ENCODE measurements at regions not wholly inside any gene's neighbourhood (a gene's known extent, or its start where the extent isn't known, plus 50 kb on each side); places are given as distances from the start of the nearest gene placed in this dataset.

DNA sequence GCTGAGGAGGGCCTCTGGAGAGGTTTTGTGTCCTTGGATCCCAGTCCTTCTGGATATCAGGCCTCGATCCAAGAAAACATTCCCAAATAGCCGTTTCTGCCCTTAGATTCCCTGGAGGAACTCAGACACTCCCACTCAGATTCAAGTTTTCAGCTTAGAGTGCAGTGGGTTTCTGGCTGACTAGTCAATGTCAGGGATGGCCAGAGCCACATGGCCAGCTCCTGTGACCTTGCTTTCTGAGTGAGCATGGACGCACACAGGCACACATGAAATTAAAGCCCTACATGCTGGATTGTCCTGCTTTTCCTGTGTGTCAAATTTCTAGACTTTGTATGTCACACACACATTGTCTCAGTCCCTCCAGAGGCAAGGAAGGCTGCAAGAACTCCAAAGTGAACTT lies 86.2 kb downstream of the TNFAIP2 start:
- Histone ChIP-seq H3K36me3 (ENCODE audit: insufficient read depth in 1 of 2, low read depth in 1 of 2) (peaks cover 0 to 6% of the 10 kb centered on the region in 2 donors), H3K4me3 (no peak overlapping the region), H3K27ac (peak overlapping the region; percentile 3), H3K27me3 (ENCODE audit: insufficient read depth in 3 of 3, low read length in 2 of 3) (peaks cover 0 to 3% (median 0%) of the 10 kb centered on the region in 3 donors), H3K9me3 (no peaks in the 10 kb centered on the region), H3K4me1 (peaks cover 9% of the 10 kb centered on the region)
- no peak for ATAC-seq
- intact Hi-C loops (cut with DNase I), result no loop called here
- 26 to 59% (median 39%) methylated on average over 3 of the region's 3 CpGs for WGBS, 3 donors
- DNase-seq, result no peak
- TF ChIP-seq, protein P1, sequence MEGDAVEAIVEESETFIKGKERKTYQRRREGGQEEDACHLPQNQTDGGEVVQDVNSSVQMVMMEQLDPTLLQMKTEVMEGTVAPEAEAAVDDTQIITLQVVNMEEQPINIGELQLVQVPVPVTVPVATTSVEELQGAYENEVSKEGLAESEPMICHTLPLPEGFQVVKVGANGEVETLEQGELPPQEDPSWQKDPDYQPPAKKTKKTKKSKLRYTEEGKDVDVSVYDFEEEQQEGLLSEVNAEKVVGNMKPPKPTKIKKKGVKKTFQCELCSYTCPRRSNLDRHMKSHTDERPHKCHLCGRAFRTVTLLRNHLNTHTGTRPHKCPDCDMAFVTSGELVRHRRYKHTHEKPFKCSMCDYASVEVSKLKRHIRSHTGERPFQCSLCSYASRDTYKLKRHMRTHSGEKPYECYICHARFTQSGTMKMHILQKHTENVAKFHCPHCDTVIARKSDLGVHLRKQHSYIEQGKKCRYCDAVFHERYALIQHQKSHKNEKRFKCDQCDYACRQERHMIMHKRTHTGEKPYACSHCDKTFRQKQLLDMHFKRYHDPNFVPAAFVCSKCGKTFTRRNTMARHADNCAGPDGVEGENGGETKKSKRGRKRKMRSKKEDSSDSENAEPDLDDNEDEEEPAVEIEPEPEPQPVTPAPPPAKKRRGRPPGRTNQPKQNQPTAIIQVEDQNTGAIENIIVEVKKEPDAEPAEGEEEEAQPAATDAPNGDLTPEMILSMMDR (IDR thresholded peaks at IDR 0.05), result no peak

DNA sequence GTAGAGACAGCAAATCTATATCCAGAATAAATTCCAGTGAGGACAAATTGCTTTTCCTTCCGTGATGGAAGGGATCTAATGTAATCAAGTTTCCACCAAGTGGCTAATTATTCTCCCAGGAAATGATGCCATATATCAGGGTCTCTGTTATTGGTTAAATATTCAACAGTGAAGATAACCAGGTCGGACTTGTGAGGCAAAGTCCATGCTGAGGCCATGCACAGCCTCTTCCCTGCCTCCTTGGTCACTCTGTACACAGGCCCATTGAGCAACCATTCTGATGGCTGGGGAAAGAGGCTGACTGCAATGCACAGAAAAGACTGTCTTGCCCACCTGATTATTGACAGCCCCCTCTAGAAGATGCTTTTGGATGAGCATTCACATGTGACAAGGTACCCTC lies 90.1 kb downstream of the TNFAIP2 start:
- H3K36me3 ChIP-seq (ENCODE audit: insufficient read depth in 1 of 2, low read depth in 1 of 2), result peaks cover 0 to 6% of the 10 kb centered on the region in 2 donors
- TF ChIP-seq, protein P1 (IDR thresholded peaks at IDR 0.05), result no peak

DNA sequence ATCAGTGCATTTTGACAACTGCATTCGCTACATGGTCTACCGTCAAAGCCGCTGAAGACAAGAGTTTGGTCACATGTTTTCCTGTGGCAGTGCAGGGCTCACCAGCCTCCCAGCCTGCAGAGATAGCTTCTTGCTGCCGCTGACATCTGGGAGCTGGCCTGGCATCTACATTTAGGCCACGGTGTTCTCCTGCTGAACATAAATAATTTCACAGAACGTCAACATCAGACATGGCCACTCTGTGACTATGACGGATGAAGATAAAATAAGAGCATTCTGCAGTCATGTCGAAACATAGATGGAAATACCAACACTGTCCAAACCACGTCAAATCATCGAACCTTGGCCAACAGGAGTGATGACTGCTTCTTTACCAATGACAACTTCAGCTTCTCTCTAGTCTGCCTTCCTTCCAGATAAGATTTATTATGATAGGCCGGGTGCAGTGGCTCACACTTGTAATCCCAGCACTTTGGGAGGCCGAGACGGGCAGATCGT lies 91.2 kb downstream of the TNFAIP2 start:
- DNase-seq (no peak), ATAC-seq (peak; percentile 17 to 59 (median 39))
- Histone ChIP-seq H3K27ac (no peak overlapping the region), H3K36me3 (ENCODE audit: insufficient read depth in 1 of 2, low read depth in 1 of 2) (peaks cover 0 to 6% of the 10 kb centered on the region in 2 donors), H3K4me1 (no peaks in the 10 kb centered on the region), H3K9me3 (peaks cover 5% of the 10 kb centered on the region), H3K27me3 (ENCODE audit: insufficient read depth in 3 of 3, low read length in 2 of 3) (no peaks in the 10 kb centered on the region), H3K4me3 (no peak overlapping the region)
- intact Hi-C loops (cut with DNase I), result no loop called here
- TF ChIP-seq, protein P1 (IDR thresholded peaks at IDR 0.05), result no peak
- 83% methylated on average over 14 of the region's 14 CpGs for WGBS, 3 donors

More for the DNA sequence above, 90.1 kb downstream of the TNFAIP2 start:
- 83 to 88% (median 84%) methylated on average over 2 of the region's 2 CpGs for WGBS, 3 donors
- ATAC-seq, result no peak
- intact Hi-C loops (cut with DNase I), result no loop called here
- no peak overlapping the region for H3K4me3 ChIP-seq
- no peaks in the 10 kb centered on the region for H3K4me1 ChIP-seq
- DNase-seq, result no peak
- H3K27ac ChIP-seq, result no peak overlapping the region
- H3K9me3 ChIP-seq, result peaks cover 5% of the 10 kb centered on the region
- peaks cover 0 to 2% (median 0%) of the 10 kb centered on the region in 3 donors for H3K27me3 ChIP-seq (ENCODE audit: insufficient read depth in 3 of 3, low read length in 2 of 3)

DNA sequence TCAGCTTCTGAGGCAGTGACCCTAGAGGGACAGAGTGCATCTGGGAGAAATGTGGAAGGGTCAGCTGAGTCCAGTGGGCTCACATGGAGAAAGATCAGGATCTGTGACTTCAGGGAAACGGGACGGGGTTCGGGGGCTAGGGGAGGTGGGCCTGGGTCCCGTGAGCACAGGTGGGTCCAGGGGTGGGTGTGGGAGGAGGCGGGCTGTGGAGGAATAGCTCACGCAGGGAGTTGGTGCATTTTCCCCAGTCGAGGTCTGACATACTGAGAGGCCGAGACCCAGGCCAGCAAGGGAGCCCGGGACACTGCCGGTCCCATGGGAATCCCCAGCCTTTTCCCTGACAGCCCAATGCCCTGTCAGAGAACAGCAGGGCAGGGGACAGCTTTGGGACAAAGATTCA lies 93.1 kb downstream of the TNFAIP2 start:
- Histone ChIP-seq H3K27me3 (ENCODE audit: insufficient read depth in 3 of 3, low read length in 2 of 3) (peaks cover 0 to 16% (median 5%) of the 10 kb centered on the region in 3 donors), H3K36me3 (ENCODE audit: insufficient read depth in 1 of 2, low read depth in 1 of 2) (peaks cover 0 to 6% of the 10 kb centered on the region in 2 donors), H3K4me1 (no peaks in the 10 kb centered on the region), H3K9me3 (peaks cover 5% of the 10 kb centered on the region), H3K4me3 (no peak overlapping the region), H3K27ac (no peak overlapping the region)
- ATAC-seq (no peak), DNase-seq (no peak)
- TF ChIP-seq, protein P1 (IDR thresholded peaks at IDR 0.05), result no peak
- intact Hi-C loops (cut with DNase I), result no loop called here
- 85 to 86% (median 86%) methylated on average over 10 of the region's 10 CpGs for WGBS, 3 donors

DNA sequence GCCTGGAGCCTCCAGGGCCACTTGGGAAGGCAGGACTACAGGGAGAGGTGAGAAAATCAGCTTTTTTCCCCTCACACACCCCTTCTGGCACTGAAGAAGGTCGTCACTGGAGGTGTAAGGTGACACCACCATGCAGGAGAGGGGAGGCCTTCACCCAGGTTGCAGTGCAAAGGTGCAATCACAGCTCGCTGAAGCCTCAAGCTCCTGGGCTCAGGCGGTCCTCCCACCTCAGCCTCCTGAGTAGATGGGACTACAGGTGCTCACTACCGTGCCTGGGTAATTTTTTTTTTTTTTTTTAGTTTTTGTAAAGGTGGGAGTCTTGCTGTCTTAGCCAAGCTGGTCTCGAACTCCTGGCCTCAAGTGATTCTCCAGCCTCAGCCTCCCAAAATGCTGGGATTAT lies 93.6 kb downstream of the TNFAIP2 start:
- Histone ChIP-seq H3K27ac (no peak overlapping the region), H3K4me3 (no peak overlapping the region), H3K4me1 (no peaks in the 10 kb centered on the region), H3K9me3 (peaks cover 5% of the 10 kb centered on the region), H3K27me3 (ENCODE audit: insufficient read depth in 3 of 3, low read length in 2 of 3) (peaks cover 0 to 21% (median 8%) of the 10 kb centered on the region in 3 donors), H3K36me3 (ENCODE audit: insufficient read depth in 1 of 2, low read depth in 1 of 2) (peaks cover 0 to 6% of the 10 kb centered on the region in 2 donors)
- TF ChIP-seq, protein P1 (IDR thresholded peaks at IDR 0.05), result no peak
- intact Hi-C loops (cut with DNase I), result no loop called here
- DNase-seq (no peak), ATAC-seq (no peak)
- 83 to 90% (median 84%) methylated on average over 5 of the region's 5 CpGs for WGBS, 3 donors

Measured in psoas muscle (tissue), 7 donors.